Vagina (tissue), 2 donors: ENCODE measurements at regions not wholly inside any gene's neighbourhood (a gene's known extent, or its start where the extent isn't known, plus 50 kb on each side); places are given as distances from the start of the nearest gene placed in this dataset.

Source experiments
- DNase-seq, 2 donors: peaks; one replicate each; pipeline ENCODE4 v3.0.0-alpha.2; 2017; ENCODE audit errors: extremely low spot score in 2 of 2
- H3K27ac ChIP-seq: fragments of 200-600 bp; sonication (generic); one replicate; pipeline ENCODE4 v1.5.1; 2019
- H3K27me3 ChIP-seq: fragments of 200-600 bp; sonication (generic); one replicate; pipeline ENCODE4 v1.5.1; 2019
- H3K36me3 ChIP-seq, 2 donors: fragments of 200-600 bp; sonication (generic); one replicate each; pipeline ENCODE4 v1.5.1; 2017 to 2019
- H3K4me1 ChIP-seq: fragments of 200-600 bp; sonication (generic); one replicate; pipeline ENCODE4 v1.5.1; 2019
- H3K4me3 ChIP-seq, 2 donors: fragments of 200-600 bp; sonication (generic); 1 replicate in 1 of 2; 2 replicates in 1 of 2; pipeline ENCODE4 v1.5.1; 2016 to 2019
- H3K9me3 ChIP-seq: fragments of 200-600 bp; sonication (generic); one replicate; pipeline ENCODE4 v1.5.1; 2019
- CTCF ChIP-seq, 3 experiments: fragments of 450-650 bp in 2 of 3; fragments of 200-600 bp in 1 of 3; sonication (generic) in 1 of 3; IDR thresholded peaks; one replicate each; pipeline ENCODE4 v1.5.1; 2017 to 2019; ENCODE audit warnings: antibody characterized with exemption in 3 of 3, mild to moderate bottlenecking in 2 of 3, moderate library complexity in 2 of 3
- POLR2A ChIP-seq, 2 donors: fragments of 450-650 bp; IDR thresholded peaks; one replicate each; pipeline ENCODE4 v1.6.1; 2017; ENCODE audit warnings: antibody characterized with exemption in 2 of 2, mild to moderate bottlenecking in 2 of 2, moderate library complexity in 2 of 2
- POLR2AphosphoS5 ChIP-seq, 2 donors: sonication (generic); formaldehyde crosslinking; IDR thresholded peaks; one replicate each; pipeline ENCODE4 v1.9.0; 2017; ENCODE audit warnings: antibody characterized with exemption in 2 of 2, mild to moderate bottlenecking in 2 of 2, low read depth in 1 of 2; ENCODE audit not compliant: insufficient read depth in 1 of 2
- intact Hi-C: fragments of 100-400 bp; cut with DNase I; formaldehyde crosslinking; loops from one replicate; pipeline ENCODE4 v1.15.1; 2023

GRCh38 chr2:118586312-118586711 is 261.1 kb downstream of the EN1 start:
- H3K9me3 ChIP-seq, result no peaks in the 10 kb centered on the region
- no peak for DNase-seq
- no peaks in the 10 kb centered on the region for H3K4me1 ChIP-seq
- H3K4me3 ChIP-seq, result no peak overlapping the region
- intact Hi-C loops, result no loop called here
- TF ChIP-seq CTCF (IDR thresholded peaks at IDR 0.05) (no peak), POLR2AphosphoS5 (IDR thresholded peaks at IDR 0.05; ENCODE audit: insufficient read depth in 1 of 2, low read depth in 1 of 2) (no peak), POLR2A (IDR thresholded peaks at IDR 0.05) (no peak)
- H3K36me3 ChIP-seq, result no peaks in the 10 kb centered on the region
- no peak overlapping the region for H3K27ac ChIP-seq
- H3K27me3 ChIP-seq, result no peaks in the 10 kb centered on the region

- DNase-seq, result no peak
- Histone ChIP-seq H3K36me3 (no peaks in the 10 kb centered on the region), H3K27me3 (no peaks in the 10 kb centered on the region), H3K4me3 (no peak overlapping the region), H3K27ac (no peak overlapping the region), H3K9me3 (no peaks in the 10 kb centered on the region), H3K4me1 (no peaks in the 10 kb centered on the region)
- TF ChIP-seq CTCF (IDR thresholded peaks at IDR 0.05), result no peak
- TF ChIP-seq POLR2A (IDR thresholded peaks at IDR 0.05), result no peak
- no peak for TF ChIP-seq POLR2AphosphoS5 (IDR thresholded peaks at IDR 0.05; ENCODE audit: insufficient read depth in 1 of 2, low read depth in 1 of 2)
- intact Hi-C loops, result no loop called here
Observed at GRCh38 chr2:118584877-118585276, 262.6 kb downstream of the EN1 start.

- TF ChIP-seq CTCF (IDR thresholded peaks at IDR 0.05) (no peak), POLR2AphosphoS5 (IDR thresholded peaks at IDR 0.05; ENCODE audit: insufficient read depth in 1 of 2, low read depth in 1 of 2) (no peak), POLR2A (IDR thresholded peaks at IDR 0.05) (no peak)
- Histone ChIP-seq H3K36me3 (no peaks in the 10 kb centered on the region), H3K27me3 (no peaks in the 10 kb centered on the region), H3K4me1 (no peaks in the 10 kb centered on the region), H3K4me3 (no peak overlapping the region), H3K9me3 (no peaks in the 10 kb centered on the region), H3K27ac (no peak overlapping the region)
- DNase-seq, result no peak
- intact Hi-C loops, result no loop called here
Observed at GRCh38 chr2:118584062-118584749, 263.2 kb downstream of the EN1 start.

- Histone ChIP-seq H3K27ac (no peak overlapping the region), H3K4me1 (no peaks in the 10 kb centered on the region), H3K36me3 (no peaks in the 10 kb centered on the region), H3K4me3 (no peak overlapping the region), H3K9me3 (no peaks in the 10 kb centered on the region), H3K27me3 (no peaks in the 10 kb centered on the region)
- no peak for DNase-seq
- TF ChIP-seq CTCF (IDR thresholded peaks at IDR 0.05) (no peak), POLR2A (IDR thresholded peaks at IDR 0.05) (no peak), POLR2AphosphoS5 (IDR thresholded peaks at IDR 0.05; ENCODE audit: insufficient read depth in 1 of 2, low read depth in 1 of 2) (no peak)
- intact Hi-C loops, result no loop called here
Observed at GRCh38 chr2:118582058-118582457, 265.4 kb downstream of the EN1 start.

GRCh38 chr2:118580651-118581050 is 266.8 kb downstream of the EN1 start:
- Histone ChIP-seq H3K4me1 (no peaks in the 10 kb centered on the region), H3K36me3 (no peaks in the 10 kb centered on the region), H3K4me3 (no peak overlapping the region), H3K27ac (no peak overlapping the region), H3K9me3 (no peaks in the 10 kb centered on the region), H3K27me3 (no peaks in the 10 kb centered on the region)
- intact Hi-C loops, result no loop called here
- no peak for DNase-seq
- TF ChIP-seq POLR2A (IDR thresholded peaks at IDR 0.05), result no peak
- no peak for TF ChIP-seq POLR2AphosphoS5 (IDR thresholded peaks at IDR 0.05; ENCODE audit: insufficient read depth in 1 of 2, low read depth in 1 of 2)
- TF ChIP-seq CTCF (IDR thresholded peaks at IDR 0.05), result no peak
